SK-N-DZ (cell line): ENCODE measurements at regions not wholly inside any gene's neighbourhood (a gene's known extent, or its start where the extent isn't known, plus 50 kb on each side); places are given as distances from the start of the nearest gene placed in this dataset.

Source experiments
- DNase-seq: peaks from one replicate; pipeline ENCODE4 v3.0.0-alpha.2; 2015; ENCODE audit warnings: low spot score

- peak; percentile 38 for DNase-seq
These were observed 102.1 kb upstream of the ZBTB40 start for GRCh38 chr1:22349362-22350043.

GRCh38 chr1:22350171-22350923 is 101.3 kb upstream of the ZBTB40 start:
- peak; percentile 92 for DNase-seq

- DNase-seq = peak; percentile 45
These were observed 100.5 kb upstream of the ZBTB40 start for GRCh38 chr1:22350924-22351767.

- peak; percentile 48 for DNase-seq
These were observed 99.9 kb upstream of the ZBTB40 start for GRCh38 chr1:22351768-22352080.

- no peak for DNase-seq
These were observed 99.3 kb upstream of the ZBTB40 start for GRCh38 chr1:22352355-22352754.

GRCh38 chr1:22352896-22353295 is 98.8 kb upstream of the ZBTB40 start:
- DNase-seq = no peak

GRCh38 chr1:22359427-22359826 is 92.2 kb upstream of the ZBTB40 start:
- no peak for DNase-seq

- no peak for DNase-seq
These were observed 88.8 kb upstream of the ZBTB40 start for GRCh38 chr1:22362626-22363402.

- peak; percentile 96 for DNase-seq
These were observed 88.0 kb upstream of the ZBTB40 start for GRCh38 chr1:22363403-22364325.

- DNase-seq = no peak
These were observed 87.4 kb upstream of the ZBTB40 start for GRCh38 chr1:22364326-22364650.

- DNase-seq = no peak
These were observed 86.9 kb upstream of the ZBTB40 start for GRCh38 chr1:22364764-22365163.

- DNase-seq = peak; percentile 45
These were observed 86.0 kb upstream of the ZBTB40 start for GRCh38 chr1:22365331-22366295.

- no peak for DNase-seq
These were observed 85.3 kb upstream of the ZBTB40 start for GRCh38 chr1:22366346-22366745.

- no peak for DNase-seq
These were observed 83.5 kb upstream of the ZBTB40 start for GRCh38 chr1:22368125-22368524.

GRCh38 chr1:22369294-22370189 is 82.1 kb upstream of the ZBTB40 start:
- DNase-seq = no peak

GRCh38 chr1:22370190-22370498 is 81.5 kb upstream of the ZBTB40 start:
- no peak for DNase-seq

GRCh38 chr1:22371408-22371807 is 80.2 kb upstream of the ZBTB40 start:
- DNase-seq = no peak

GRCh38 chr1:22373252-22373651 is 78.4 kb upstream of the ZBTB40 start:
- DNase-seq = no peak

- DNase-seq = no peak
These were observed 77.7 kb upstream of the ZBTB40 start for GRCh38 chr1:22374001-22374400.
